Astrocyte (in vitro differentiated cells and primary cell): ENCODE measurements at regions not wholly inside any gene's neighbourhood (a gene's known extent, or its start where the extent isn't known, plus 50 kb on each side); places are given as distances from the start of the nearest gene placed in this dataset.

Source experiments
- DNase-seq: peaks from one replicate; pipeline ENCODE4 v3.0.0-alpha.2; 2010; ENCODE audit warnings: low read depth
- FAIRE-seq: peaks from 2 replicates; lab custom pipeline; 2011; peaks lifted over from hg19 to GRCh38; lab: Jason Lieb, UNC
- H2AFZ ChIP-seq: 2 replicates; pipeline ENCODE4 v1.6.0; 2012; ENCODE audit warnings: low read depth, low read length, inconsistent platforms
- H3K27ac ChIP-seq: 2 replicates; pipeline ENCODE4 v1.5.1; 2011; ENCODE audit warnings: low read depth, low read length, inconsistent platforms
- H3K27me3 ChIP-seq: 2 replicates; pipeline ENCODE4 v1.6.0; 2011; ENCODE audit warnings: low read length, inconsistent platforms; ENCODE audit not compliant: insufficient read depth
- H3K36me3 ChIP-seq: 2 replicates; pipeline ENCODE4 v1.5.1; 2011; ENCODE audit warnings: low read length, inconsistent platforms; ENCODE audit not compliant: insufficient read depth
- H3K4me1 ChIP-seq: 2 replicates; pipeline ENCODE4 v1.5.1; 2011; ENCODE audit warnings: low read length, inconsistent platforms; ENCODE audit not compliant: insufficient read depth
- H3K4me2 ChIP-seq: 2 replicates; pipeline ENCODE4 v1.6.0; 2012; ENCODE audit warnings: low read length, inconsistent platforms
- H3K4me3 ChIP-seq: 2 replicates; pipeline ENCODE4 v1.5.1; 2011; ENCODE audit warnings: low read depth, mild to moderate bottlenecking, low read length, inconsistent platforms; ENCODE audit not compliant: insufficient read depth
- H3K79me2 ChIP-seq: 2 replicates; pipeline ENCODE4 v1.6.0; 2012; ENCODE audit warnings: mild to moderate bottlenecking, low read length, inconsistent platforms; ENCODE audit not compliant: insufficient read depth
- H3K9ac ChIP-seq: 2 replicates; pipeline ENCODE4 v1.6.0; 2012; ENCODE audit warnings: mild to moderate bottlenecking, low read length, inconsistent platforms
- H3K9me3 ChIP-seq: 2 replicates; pipeline ENCODE4 v1.5.1; 2012; ENCODE audit warnings: low read depth, mild to moderate bottlenecking, low read length, inconsistent platforms; ENCODE audit not compliant: insufficient read depth
- H4K20me1 ChIP-seq: 2 replicates; pipeline ENCODE4 v1.6.0; 2012; ENCODE audit warnings: low read length, inconsistent platforms; ENCODE audit not compliant: insufficient read depth
- H3K27ac Mint-ChIP-seq: one replicate; pipeline ENCODE4 v1.8.0; 2021; ENCODE audit warnings: mild to moderate bottlenecking, mixed read lengths; ENCODE audit not compliant: unreplicated experiment
- H3K27me3 Mint-ChIP-seq: one replicate; pipeline ENCODE4 v1.8.0; 2021; ENCODE audit warnings: low read depth, mixed read lengths; ENCODE audit not compliant: unreplicated experiment
- H3K36me3 Mint-ChIP-seq: one replicate; pipeline ENCODE4 v1.8.0; 2021; ENCODE audit warnings: low read depth, mixed read lengths; ENCODE audit not compliant: unreplicated experiment
- H3K4me1 Mint-ChIP-seq: one replicate; pipeline ENCODE4 v1.8.0; 2021; ENCODE audit warnings: low read depth, mixed read lengths; ENCODE audit not compliant: unreplicated experiment
- H3K4me3 Mint-ChIP-seq: one replicate; pipeline ENCODE4 v1.8.0; 2021; ENCODE audit warnings: mild to moderate bottlenecking, moderate library complexity, mixed read lengths; ENCODE audit not compliant: unreplicated experiment
- H3K9me3 Mint-ChIP-seq: one replicate; pipeline ENCODE4 v1.8.0; 2021; ENCODE audit warnings: mild to moderate bottlenecking, mixed read lengths; ENCODE audit not compliant: unreplicated experiment
- EZH2 ChIP-seq: IDR thresholded peaks from 2 replicates; pipeline ENCODE4 v1.6.1; 2012; ENCODE audit warnings: mild to moderate bottlenecking, low read length, inconsistent platforms; ENCODE audit not compliant: insufficient read depth
- TF ChIP-seq, protein P1 (sequence below): IDR thresholded peaks from 2 replicates; pipeline ENCODE4 v1.5.1; 2011; ENCODE audit warnings: low read depth, mild to moderate bottlenecking, inconsistent platforms, low read length, moderate library complexity; ENCODE audit not compliant: insufficient read depth

DNA sequence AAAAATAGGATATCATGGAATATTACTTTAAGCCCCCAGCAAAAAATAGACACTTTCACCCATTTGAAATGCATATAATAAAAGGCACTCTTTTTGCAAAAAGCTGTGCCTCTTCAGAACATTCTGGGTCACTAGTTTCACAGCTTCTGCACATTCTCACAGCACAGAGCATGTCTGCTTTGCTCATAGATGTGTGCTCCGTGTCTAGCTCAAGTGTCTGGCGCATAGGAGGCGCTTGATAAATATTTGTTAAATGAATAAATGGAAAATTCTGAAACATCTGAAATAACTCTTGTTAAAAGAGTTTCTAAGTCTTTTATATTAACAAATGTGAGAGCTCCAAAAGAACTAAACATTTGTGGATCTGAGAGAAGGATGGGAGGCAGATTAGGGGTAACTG, 275.2 kb downstream of the PTTG2 start:
- H2AFZ ChIP-seq = no peak overlapping the region
- TF ChIP-seq EZH2 = no peak
- TF ChIP-seq, protein P1, sequence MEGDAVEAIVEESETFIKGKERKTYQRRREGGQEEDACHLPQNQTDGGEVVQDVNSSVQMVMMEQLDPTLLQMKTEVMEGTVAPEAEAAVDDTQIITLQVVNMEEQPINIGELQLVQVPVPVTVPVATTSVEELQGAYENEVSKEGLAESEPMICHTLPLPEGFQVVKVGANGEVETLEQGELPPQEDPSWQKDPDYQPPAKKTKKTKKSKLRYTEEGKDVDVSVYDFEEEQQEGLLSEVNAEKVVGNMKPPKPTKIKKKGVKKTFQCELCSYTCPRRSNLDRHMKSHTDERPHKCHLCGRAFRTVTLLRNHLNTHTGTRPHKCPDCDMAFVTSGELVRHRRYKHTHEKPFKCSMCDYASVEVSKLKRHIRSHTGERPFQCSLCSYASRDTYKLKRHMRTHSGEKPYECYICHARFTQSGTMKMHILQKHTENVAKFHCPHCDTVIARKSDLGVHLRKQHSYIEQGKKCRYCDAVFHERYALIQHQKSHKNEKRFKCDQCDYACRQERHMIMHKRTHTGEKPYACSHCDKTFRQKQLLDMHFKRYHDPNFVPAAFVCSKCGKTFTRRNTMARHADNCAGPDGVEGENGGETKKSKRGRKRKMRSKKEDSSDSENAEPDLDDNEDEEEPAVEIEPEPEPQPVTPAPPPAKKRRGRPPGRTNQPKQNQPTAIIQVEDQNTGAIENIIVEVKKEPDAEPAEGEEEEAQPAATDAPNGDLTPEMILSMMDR = no peak

DNA sequence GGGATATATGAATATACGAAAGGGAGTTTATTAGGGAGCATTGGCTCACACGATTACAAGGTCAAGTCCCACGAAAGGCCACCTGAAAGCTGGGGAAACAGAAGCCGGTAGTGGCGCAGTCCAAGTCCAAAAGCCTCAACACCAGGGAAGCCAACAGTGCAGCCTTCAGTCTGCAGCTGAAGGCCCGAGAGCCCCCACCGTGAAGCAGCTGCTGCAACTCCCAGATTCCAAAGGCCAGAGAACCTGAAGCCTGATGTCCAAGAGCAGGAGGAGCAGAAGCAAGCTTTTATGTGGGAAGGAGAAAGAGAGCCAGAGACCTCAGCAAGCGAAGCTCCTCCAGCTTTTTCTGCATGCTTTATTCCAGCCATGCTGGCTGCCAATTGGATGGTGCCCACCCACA, 275.8 kb downstream of the PTTG2 start:
- TF ChIP-seq, protein P1 = no peak
- no peak for TF ChIP-seq EZH2
- no peaks in the 10 kb centered on the region for H3K9me3 ChIP-seq
- no peak overlapping the region for H2AFZ ChIP-seq
- Mint-ChIP-seq H3K4me1 (peaks cover 3% of the 10 kb centered on the region), H3K27me3 (peaks cover 9% of the 10 kb centered on the region), H3K27ac (no peak overlapping the region), H3K4me3 (no peak overlapping the region), H3K9me3 (no peaks in the 10 kb centered on the region), H3K36me3 (no peaks in the 10 kb centered on the region)
- DNase-seq = no peak
- no peaks in the 10 kb centered on the region for H4K20me1 ChIP-seq
- H3K27me3 ChIP-seq = peaks cover 3% of the 10 kb centered on the region
- H3K36me3 ChIP-seq = no peaks in the 10 kb centered on the region
- H3K79me2 ChIP-seq = no peaks in the 10 kb centered on the region
- H3K27ac ChIP-seq = no peak overlapping the region
- FAIRE-seq = no peak
- H3K4me1 ChIP-seq = peaks cover 4% of the 10 kb centered on the region
- H3K4me3 ChIP-seq = no peak overlapping the region
- no peak overlapping the region for H3K4me2 ChIP-seq
- no peak overlapping the region for H3K9ac ChIP-seq

More for the DNA sequence above, 275.2 kb downstream of the PTTG2 start:
- no peak overlapping the region for H3K27ac Mint-ChIP-seq
- FAIRE-seq = no peak
- no peak overlapping the region for H3K9ac ChIP-seq
- H3K4me3 Mint-ChIP-seq = no peak overlapping the region
- H3K4me2 ChIP-seq = no peak overlapping the region
- H3K4me1 ChIP-seq = peaks cover 4% of the 10 kb centered on the region
- no peaks in the 10 kb centered on the region for H3K36me3 ChIP-seq
- no peak for DNase-seq
- H3K36me3 Mint-ChIP-seq = no peaks in the 10 kb centered on the region
- H4K20me1 ChIP-seq = no peaks in the 10 kb centered on the region
- H3K79me2 ChIP-seq = no peaks in the 10 kb centered on the region
- peaks cover 3% of the 10 kb centered on the region for H3K27me3 ChIP-seq
- peaks cover 3% of the 10 kb centered on the region for H3K4me1 Mint-ChIP-seq
- no peaks in the 10 kb centered on the region for H3K9me3 Mint-ChIP-seq
- no peaks in the 10 kb centered on the region for H3K9me3 ChIP-seq
- no peak overlapping the region for H3K4me3 ChIP-seq
- peaks cover 9% of the 10 kb centered on the region for H3K27me3 Mint-ChIP-seq
- H3K27ac ChIP-seq = no peak overlapping the region

DNA sequence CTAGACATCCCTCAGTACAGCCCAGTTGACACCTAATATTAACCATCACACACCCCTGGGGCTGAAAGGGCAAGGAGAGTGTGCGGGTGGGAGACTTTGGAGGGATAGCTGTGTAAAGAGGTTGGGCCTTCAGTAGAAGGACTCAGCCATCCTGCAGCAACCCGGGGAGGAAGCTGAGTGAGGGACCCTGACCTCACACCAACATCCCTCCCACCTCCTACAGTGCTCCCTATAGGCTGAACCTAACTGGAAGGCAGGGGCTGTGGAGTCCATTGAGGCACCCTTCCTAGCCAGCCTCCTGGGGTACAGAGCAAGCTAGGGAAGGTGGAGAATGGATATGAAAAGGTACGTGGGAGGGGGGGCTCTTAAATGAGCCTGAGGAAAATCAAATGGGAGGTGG, 276.3 kb downstream of the PTTG2 start:
- Histone ChIP-seq H3K36me3 (no peaks in the 10 kb centered on the region), H4K20me1 (no peaks in the 10 kb centered on the region), H2AFZ (no peak overlapping the region), H3K4me3 (no peak overlapping the region), H3K4me1 (peaks cover 4% of the 10 kb centered on the region), H3K9me3 (no peaks in the 10 kb centered on the region), H3K27me3 (peaks cover under 1% of the 10 kb centered on the region), H3K79me2 (no peaks in the 10 kb centered on the region), H3K4me2 (peak overlapping the region; percentile 40), H3K27ac (no peak overlapping the region), H3K9ac (no peak overlapping the region)
- H3K9me3 Mint-ChIP-seq = no peaks in the 10 kb centered on the region
- H3K36me3 Mint-ChIP-seq = no peaks in the 10 kb centered on the region
- peaks cover 4% of the 10 kb centered on the region for H3K4me1 Mint-ChIP-seq
- no peak for TF ChIP-seq EZH2
- TF ChIP-seq, protein P1 = no peak
- no peak overlapping the region for H3K27ac Mint-ChIP-seq
- DNase-seq (no peak), FAIRE-seq (no peak)
- no peak overlapping the region for H3K4me3 Mint-ChIP-seq
- H3K27me3 Mint-ChIP-seq = peaks cover 9% of the 10 kb centered on the region
